GM12878 (cell line): ENCODE measurements at regions not wholly inside any gene's neighbourhood (a gene's known extent, or its start where the extent isn't known, plus 50 kb on each side); places are given as distances from the start of the nearest gene placed in this dataset.

Experiments used
- ATAC-seq: fragments of 200-7000 bp; cut with Tn5 transposase; 3 replicates; pipeline ENCODE4 v1.9.1; 2020; ENCODE audit warnings: mild to moderate bottlenecking, moderate library complexity
- BruUV-seq: library from RNA; stranded (reverse); fragments of 400-500 nt; replicated peaks from 2 replicates; lab custom pipeline; 2021; lab: Mats Ljungman, UMichigan
- CTCF ChIA-PET: fragments of 300-600 bp; sonication (Branson Sonifier 250); formaldehyde crosslinking; extraction: SDS; loops from one replicate; lab custom pipeline; 2021; ENCODE audit warnings: inconsistent platforms; lab: Yijun Ruan, JAX
- POLR2A ChIA-PET: fragments of 350-600 bp; formaldehyde crosslinking; extraction: SDS; loops from one replicate; lab custom pipeline; 2021; ENCODE audit warnings: inconsistent platforms; lab: Charles Lee
- RAD21 ChIA-PET: fragments of 300-600 bp; sonication (Branson Sonifier 250); formaldehyde crosslinking; loops from one replicate; lab custom pipeline; 2023; ENCODE audit warnings: antibody characterized with exemption; ENCODE audit not compliant: unreplicated experiment; lab: Charles Lee
- SMC1A ChIA-PET: fragments of 300-600 bp; sonication (Branson Sonifier 250); formaldehyde crosslinking; loops from one replicate; lab custom pipeline; 2023; ENCODE audit not compliant: unreplicated experiment, uncharacterized antibody; lab: Charles Lee
- DNase-seq: peaks from one replicate; pipeline ENCODE4 v3.0.0-alpha.2; 2011; ENCODE audit warnings: low read depth, low spot score
- FAIRE-seq: peaks from 3 replicates; lab custom pipeline; 2011; peaks lifted over from hg19 to GRCh38; lab: Jason Lieb, UNC
- H2AFZ ChIP-seq: 2 replicates; pipeline ENCODE4 v1.6.0; 2011; ENCODE audit warnings: low read depth, low read length, control low read depth; ENCODE audit not compliant: control insufficient read depth
- H3K27ac ChIP-seq: 2 replicates; pipeline ENCODE4 v1.5.1; 2011; ENCODE audit warnings: control low read depth; ENCODE audit not compliant: control insufficient read depth, insufficient read depth
- H3K27me3 ChIP-seq, 2 experiments: replicated peaks in 1 of 2; 2 replicates each; pipeline versions ENCODE4 v1.6.0 to v1.6.1; 2011; ENCODE audit warnings: low read length in 1 of 2; ENCODE audit not compliant: control insufficient read depth in 2 of 2, insufficient read depth in 2 of 2
- H3K36me3 ChIP-seq, 2 experiments: 2 replicates each; pipeline ENCODE4 v1.5.1; 2011; ENCODE audit warnings: low read length in 1 of 2; ENCODE audit not compliant: control insufficient read depth in 2 of 2, insufficient read depth in 2 of 2
- H3K4me1 ChIP-seq: 2 replicates; pipeline ENCODE4 v1.6.1; 2011; ENCODE audit warnings: mild to moderate bottlenecking, low read length, moderate library complexity, mixed read lengths; ENCODE audit not compliant: control insufficient read depth, insufficient read depth
- H3K4me2 ChIP-seq: 2 replicates; pipeline ENCODE4 v1.6.0; 2011; ENCODE audit warnings: control low read depth; ENCODE audit not compliant: control insufficient read depth, insufficient read depth
- H3K4me3 ChIP-seq: fragments of 200-600 bp; sonication (generic); 2 replicates; pipeline ENCODE4 v1.5.1; 2016
- H3K79me2 ChIP-seq: 2 replicates; pipeline ENCODE4 v1.6.0; 2011; ENCODE audit warnings: low read length; ENCODE audit not compliant: control insufficient read depth, insufficient read depth
- H3K9ac ChIP-seq: 2 replicates; pipeline ENCODE4 v1.8.0; 2011; ENCODE audit warnings: low read length, control low read depth, mixed read lengths; ENCODE audit not compliant: control insufficient read depth, insufficient read depth
- H3K9me3 ChIP-seq: replicated peaks from 3 replicates; pipeline ENCODE4 v1.5.1; 2011; ENCODE audit warnings: mild to moderate bottlenecking, low read length; ENCODE audit not compliant: control insufficient read depth, insufficient read depth
- H4K20me1 ChIP-seq: 2 replicates; pipeline ENCODE4 v1.6.0; 2011; ENCODE audit not compliant: control insufficient read depth, insufficient read depth
- ATF7 ChIP-seq: fragments of 450-650 bp; IDR thresholded peaks from 2 replicates; pipeline ENCODE4 v1.6.1; 2016; ENCODE audit warnings: low read depth, mild to moderate bottlenecking
- CBX5 ChIP-seq: sonication (generic); IDR thresholded peaks from 2 replicates; pipeline ENCODE4 v1.6.1; 2016; ENCODE audit warnings: low read depth, moderate library complexity, mild to moderate bottlenecking, inconsistent platforms
- EZH2 ChIP-seq: IDR thresholded peaks from 2 replicates; pipeline ENCODE4 v1.6.1; 2012; ENCODE audit warnings: low read depth, mild to moderate bottlenecking, control low read depth, inconsistent platforms, low read length, borderline replicate concordance; ENCODE audit not compliant: control insufficient read depth
- MYC ChIP-seq: IDR thresholded peaks from 2 replicates; pipeline ENCODE4 v1.6.1; 2011; ENCODE audit warnings: mild to moderate bottlenecking, low read length, moderate library complexity, inconsistent platforms; ENCODE audit not compliant: insufficient read depth, insufficient replicate concordance, insufficient read length, severe bottlenecking
- NR2C2 ChIP-seq: IDR thresholded peaks from 2 replicates; pipeline ENCODE4 v1.6.1; 2011; ENCODE audit warnings: borderline replicate concordance, low read depth; ENCODE audit not compliant: control insufficient read depth, insufficient read length
- PAX5 ChIP-seq: IDR thresholded peaks from 2 replicates; pipeline ENCODE4 v1.6.1; 2011; ENCODE audit warnings: low read depth, low read length, borderline replicate concordance
- PAX8 ChIP-seq: fragments of 450-650 bp; IDR thresholded peaks from 2 replicates; pipeline ENCODE4 v1.6.1; 2017; ENCODE audit warnings: mild to moderate bottlenecking, moderate library complexity
- STAT1 ChIP-seq: fragments of 450-650 bp; conservative IDR thresholded peaks from 2 replicates; pipeline ENCODE4 v1.6.1; 2014; ENCODE audit warnings: antibody characterized with exemption, mild to moderate bottlenecking
- ZBED1 ChIP-seq: IDR thresholded peaks from 2 replicates; pipeline ENCODE4 v1.6.1; 2016; ENCODE audit warnings: borderline replicate concordance
- ZNF24 ChIP-seq: fragments of 450-650 bp; IDR thresholded peaks from 2 replicates; pipeline ENCODE4 v1.6.1; 2017; ENCODE audit warnings: antibody characterized with exemption, mild to moderate bottlenecking
- WGBS: methylation state at CpG from one replicate; pipeline ENCODE4 v1.1.6; 2016; ENCODE audit warnings: low lambda C conversion rate; ENCODE audit not compliant: insufficient replicate concordance, insufficient coverage; ENCODE audit errors: missing lambda C conversion rate; 5-methylcytosine and 5-hydroxymethylcytosine counted together
- in situ Hi-C: fragments of 300-500 bp; cut with MboI; formaldehyde crosslinking; loops from 9 replicates; pipeline ENCODE4 v1.14.3; 2018; ENCODE audit warnings: mixed read lengths
- intact Hi-C: fragments of 100-400 bp; cut with micrococcal nuclease; formaldehyde crosslinking; loops from one replicate; pipeline ENCODE4 v1.14.2; 2022; ENCODE audit not compliant: unreplicated experiment
- TF ChIP-seq, protein P1 (sequence below): fragments of 450-650 bp; IDR thresholded peaks from 2 replicates; pipeline ENCODE4 v1.6.1; 2017; ENCODE audit warnings: mild to moderate bottlenecking, low read depth, inconsistent platforms; ENCODE audit not compliant: poor library complexity, severe bottlenecking

DNA sequence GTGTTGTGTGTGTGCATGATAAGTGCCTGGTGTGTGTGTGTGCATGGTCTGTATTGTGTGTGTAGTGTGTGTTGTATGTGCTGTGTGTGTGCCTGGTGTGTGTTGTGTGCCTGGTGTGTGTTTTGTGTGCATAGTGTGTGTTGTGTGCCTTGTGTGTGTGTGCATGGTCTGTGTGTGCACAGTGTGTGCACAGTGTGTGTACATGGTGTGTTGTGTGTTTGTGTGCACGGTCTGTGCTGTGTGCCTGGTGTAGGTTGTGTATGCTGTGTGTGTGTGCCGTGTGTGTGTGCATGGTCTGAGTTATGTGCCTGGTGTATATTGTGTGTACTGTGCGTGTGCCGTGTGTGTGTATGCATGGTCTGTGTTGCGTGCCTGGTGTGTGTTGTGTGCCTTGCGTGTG lies 403.0 kb upstream of the RNF32 start:
- H3K9ac ChIP-seq, result no peak overlapping the region
- H2AFZ ChIP-seq, result no peak overlapping the region
- no peaks in the 10 kb centered on the region for H3K27me3 ChIP-seq
- in situ Hi-C loops (no loop called here), intact Hi-C loops (no loop called here)
- TF ChIP-seq CBX5 (no peak), MYC (no peak), NR2C2 (no peak), ZNF24 (no peak), PAX5 (no peak), EZH2 (no peak), PAX8 (no peak), ZBED1 (no peak), ATF7 (no peak), STAT1 (no peak)
- TF ChIP-seq, protein P1, sequence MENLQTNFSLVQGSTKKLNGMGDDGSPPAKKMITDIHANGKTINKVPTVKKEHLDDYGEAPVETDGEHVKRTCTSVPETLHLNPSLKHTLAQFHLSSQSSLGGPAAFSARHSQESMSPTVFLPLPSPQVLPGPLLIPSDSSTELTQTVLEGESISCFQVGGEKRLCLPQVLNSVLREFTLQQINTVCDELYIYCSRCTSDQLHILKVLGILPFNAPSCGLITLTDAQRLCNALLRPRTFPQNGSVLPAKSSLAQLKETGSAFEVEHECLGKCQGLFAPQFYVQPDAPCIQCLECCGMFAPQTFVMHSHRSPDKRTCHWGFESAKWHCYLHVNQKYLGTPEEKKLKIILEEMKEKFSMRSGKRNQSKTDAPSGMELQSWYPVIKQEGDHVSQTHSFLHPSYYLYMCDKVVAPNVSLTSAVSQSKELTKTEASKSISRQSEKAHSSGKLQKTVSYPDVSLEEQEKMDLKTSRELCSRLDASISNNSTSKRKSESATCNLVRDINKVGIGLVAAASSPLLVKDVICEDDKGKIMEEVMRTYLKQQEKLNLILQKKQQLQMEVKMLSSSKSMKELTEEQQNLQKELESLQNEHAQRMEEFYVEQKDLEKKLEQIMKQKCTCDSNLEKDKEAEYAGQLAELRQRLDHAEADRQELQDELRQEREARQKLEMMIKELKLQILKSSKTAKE, result no peak
- H3K4me2 ChIP-seq, result no peak overlapping the region
- H3K79me2 ChIP-seq, result no peaks in the 10 kb centered on the region
- H3K27ac ChIP-seq, result no peak overlapping the region
- RAD21 ChIA-PET, result no interaction called here
- H4K20me1 ChIP-seq, result no peaks in the 10 kb centered on the region
- no TSS peak for BruUV-seq
- H3K4me1 ChIP-seq, result no peaks in the 10 kb centered on the region
- SMC1A ChIA-PET, result no interaction called here
- no peak for ATAC-seq
- H3K4me3 ChIP-seq, result no peak overlapping the region
- H3K36me3 ChIP-seq, result no peaks in the 10 kb centered on the region
- 74% methylated on average over 6 of the region's 6 CpGs for WGBS
- DNase-seq, result no peak
- no peaks in the 10 kb centered on the region for H3K9me3 ChIP-seq
- no peak for FAIRE-seq
- POLR2A ChIA-PET, result no interaction called here
- CTCF ChIA-PET, result no interaction called here
